Stomach smooth muscle (tissue), 2 donors: ENCODE measurements at regions not wholly inside any gene's neighbourhood (a gene's known extent, or its start where the extent isn't known, plus 50 kb on each side); places are given as distances from the start of the nearest gene placed in this dataset.

Experiments used
- H3K27ac ChIP-seq: one replicate; pipeline ENCODE4 v1.7.0; 2013; ENCODE audit warnings: mild to moderate bottlenecking, low read length, inconsistent platforms
- H3K27me3 ChIP-seq, 2 donors: one replicate each; pipeline ENCODE4 v1.7.0; 2013; ENCODE audit warnings: low read length in 2 of 2; ENCODE audit not compliant: insufficient read depth in 2 of 2, control insufficient read depth in 1 of 2
- H3K36me3 ChIP-seq, 2 donors: one replicate each; pipeline ENCODE4 v1.7.0; 2013; ENCODE audit warnings: low read length in 2 of 2; ENCODE audit not compliant: control insufficient read depth in 2 of 2, insufficient read depth in 2 of 2
- H3K4me1 ChIP-seq: one replicate; pipeline ENCODE4 v1.7.0; 2013; ENCODE audit warnings: low read length; ENCODE audit not compliant: control insufficient read depth, insufficient read depth
- H3K4me3 ChIP-seq, 2 donors: one replicate each; pipeline ENCODE4 v1.7.0; 2013; ENCODE audit warnings: low read length in 2 of 2
- H3K9ac ChIP-seq, 2 donors: one replicate each; pipeline ENCODE4 v1.7.0; 2013; ENCODE audit warnings: low read length in 2 of 2, mild to moderate bottlenecking in 1 of 2
- H3K9me3 ChIP-seq, 2 donors: one replicate each; pipeline ENCODE4 v1.7.0; 2013; ENCODE audit warnings: low read length in 2 of 2; ENCODE audit not compliant: control insufficient read depth in 2 of 2
- donor health status: healthy.
- donor health status: Pancreatic carcinoma.

DNA sequence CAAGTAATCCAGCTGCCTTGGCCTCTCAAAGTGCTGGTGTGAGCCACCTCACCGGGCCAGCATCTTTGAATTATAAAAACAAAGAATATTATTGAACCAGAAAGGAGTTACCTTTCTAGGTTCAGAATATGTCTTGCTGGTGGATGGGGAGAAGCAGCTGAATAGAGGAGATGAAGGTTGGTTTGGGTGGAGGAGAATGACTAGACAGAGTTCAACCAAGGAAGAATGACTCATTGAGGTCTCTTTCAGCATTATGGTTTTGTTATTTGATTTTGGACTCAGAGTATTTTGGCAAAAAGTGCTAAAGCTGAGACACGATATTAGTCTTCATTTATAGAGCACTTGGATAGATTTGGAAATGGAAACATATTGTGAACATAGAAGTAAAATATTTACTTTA is 75.2 kb upstream of the MPDZ start:
- Histone ChIP-seq H3K27ac (no peak overlapping the region), H3K27me3 (no peaks in the 10 kb centered on the region), H3K36me3 (no peaks in the 10 kb centered on the region), H3K4me1 (peaks cover 3% of the 10 kb centered on the region), H3K4me3 (no peak overlapping the region), H3K9me3 (no peaks in the 10 kb centered on the region), H3K9ac (no peak overlapping the region)

- H3K9me3 ChIP-seq, result no peaks in the 10 kb centered on the region
- H3K4me1 ChIP-seq, result no peaks in the 10 kb centered on the region
- no peaks in the 10 kb centered on the region for H3K36me3 ChIP-seq
- no peaks in the 10 kb centered on the region for H3K27me3 ChIP-seq
- no peak overlapping the region for H3K9ac ChIP-seq
- no peak overlapping the region for H3K4me3 ChIP-seq
- H3K27ac ChIP-seq, result no peak overlapping the region
These were observed 73.0 kb upstream of the MPDZ start for GRCh38 chr9:13352451-13352979.

- Histone ChIP-seq H3K27ac (no peak overlapping the region), H3K4me3 (no peak overlapping the region), H3K4me1 (no peaks in the 10 kb centered on the region), H3K9me3 (no peaks in the 10 kb centered on the region), H3K36me3 (no peaks in the 10 kb centered on the region), H3K27me3 (no peaks in the 10 kb centered on the region), H3K9ac (no peak overlapping the region)
These were observed 72.4 kb upstream of the MPDZ start for GRCh38 chr9:13351778-13352386.

DNA sequence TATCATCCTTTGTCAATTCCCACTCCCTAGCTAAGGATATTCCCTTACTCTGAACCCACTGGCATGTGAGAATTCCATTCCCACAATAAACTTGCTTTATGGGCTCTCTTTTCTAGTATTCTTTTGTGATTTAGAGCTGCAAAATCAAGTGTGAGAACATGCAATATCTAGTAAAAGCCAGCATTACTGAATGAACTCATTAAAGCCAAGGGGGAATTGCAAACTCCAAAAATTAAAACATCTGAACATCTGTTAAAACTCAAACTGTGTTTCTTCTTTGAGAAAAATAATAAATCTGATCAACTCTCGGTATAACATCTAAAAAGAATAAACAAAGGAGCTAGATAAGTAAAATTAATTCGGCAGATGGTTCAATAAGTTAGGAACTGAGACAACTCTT is 53.1 kb upstream of the MPDZ start:
- Histone ChIP-seq H3K36me3 (no peaks in the 10 kb centered on the region), H3K4me1 (no peaks in the 10 kb centered on the region), H3K4me3 (no peak overlapping the region), H3K27ac (no peak overlapping the region), H3K9me3 (no peaks in the 10 kb centered on the region), H3K9ac (no peak overlapping the region), H3K27me3 (no peaks in the 10 kb centered on the region)

GRCh38 chr9:13331320-13331719 is 51.8 kb upstream of the MPDZ start:
- H3K9ac ChIP-seq, result no peak overlapping the region
- H3K27ac ChIP-seq, result no peak overlapping the region
- no peaks in the 10 kb centered on the region for H3K27me3 ChIP-seq
- H3K4me1 ChIP-seq, result no peaks in the 10 kb centered on the region
- H3K9me3 ChIP-seq, result no peaks in the 10 kb centered on the region
- H3K36me3 ChIP-seq, result no peaks in the 10 kb centered on the region
- no peak overlapping the region for H3K4me3 ChIP-seq

GRCh38 chr9:13330396-13331004 is 51.0 kb upstream of the MPDZ start:
- H3K9ac ChIP-seq, result no peak overlapping the region
- no peaks in the 10 kb centered on the region for H3K27me3 ChIP-seq
- H3K27ac ChIP-seq, result no peak overlapping the region
- H3K9me3 ChIP-seq, result no peaks in the 10 kb centered on the region
- no peaks in the 10 kb centered on the region for H3K36me3 ChIP-seq
- no peak overlapping the region for H3K4me3 ChIP-seq
- H3K4me1 ChIP-seq, result no peaks in the 10 kb centered on the region
